Chondrocyte (in vitro differentiated cells): ENCODE measurements at regions not wholly inside any gene's neighbourhood (a gene's known extent, or its start where the extent isn't known, plus 50 kb on each side); places are given as distances from the start of the nearest gene placed in this dataset.

Experiments used
- DNase-seq: peaks from one replicate; pipeline ENCODE4 v3.0.0; 2021; ENCODE audit warnings: mixed read lengths, low spot score
- H3K27ac Mint-ChIP-seq: one replicate; pipeline ENCODE4 v1.8.0; 2021; ENCODE audit warnings: mild to moderate bottlenecking, moderate library complexity, mixed read lengths; ENCODE audit not compliant: unreplicated experiment
- H3K27me3 Mint-ChIP-seq: 2 replicates; pipeline ENCODE4 v1.8.0; 2021; ENCODE audit warnings: low read depth, mixed read lengths
- H3K36me3 Mint-ChIP-seq: 2 replicates; pipeline ENCODE4 v1.8.0; 2021; ENCODE audit warnings: low read depth, mixed read lengths
- H3K4me1 Mint-ChIP-seq: 2 replicates; pipeline ENCODE4 v1.8.0; 2021; ENCODE audit warnings: low read depth, mild to moderate bottlenecking, mixed read lengths
- H3K4me3 Mint-ChIP-seq: one replicate; pipeline ENCODE4 v1.8.0; 2021; ENCODE audit warnings: mild to moderate bottlenecking, moderate library complexity, mixed read lengths; ENCODE audit not compliant: unreplicated experiment
- H3K9me3 Mint-ChIP-seq: 2 replicates; pipeline ENCODE4 v1.8.0; 2021; ENCODE audit warnings: low read depth, mixed read lengths
- CTCF ChIP-seq: fragments of 200-600 bp; sonication (generic); IDR thresholded peaks from 2 replicates; pipeline ENCODE4 v1.5.0; 2021; ENCODE audit warnings: antibody characterized with exemption, mild to moderate bottlenecking, moderate library complexity

GRCh38 chr4:122973465-122973864 lies 51.1 kb upstream of the NUDT6 start:
- TF ChIP-seq CTCF, result no peak
- Mint-ChIP-seq H3K27ac (no peak overlapping the region), H3K9me3 (peaks cover 9% of the 10 kb centered on the region), H3K4me3 (no peak overlapping the region), H3K27me3 (no peaks in the 10 kb centered on the region), H3K4me1 (peaks cover 9% of the 10 kb centered on the region), H3K36me3 (peaks cover 9% of the 10 kb centered on the region)
- no peak for DNase-seq

- Mint-ChIP-seq H3K9me3 (peaks cover 14% of the 10 kb centered on the region), H3K27me3 (no peaks in the 10 kb centered on the region)
Observed at GRCh38 chr4:122976111-122976510, 53.7 kb upstream of the NUDT6 start.

GRCh38 chr4:122977103-122977502 lies 54.7 kb upstream of the NUDT6 start:
- Mint-ChIP-seq H3K27ac (no peak overlapping the region), H3K4me1 (no peaks in the 10 kb centered on the region), H3K36me3 (peaks cover 17% of the 10 kb centered on the region), H3K27me3 (no peaks in the 10 kb centered on the region), H3K4me3 (no peak overlapping the region), H3K9me3 (peaks cover 16% of the 10 kb centered on the region)
- no peak for TF ChIP-seq CTCF
- DNase-seq, result no peak

More at GRCh38 chr4:122976111-122976510, 53.7 kb upstream of the NUDT6 start:
- no peak for DNase-seq
- Mint-ChIP-seq H3K27ac (no peak overlapping the region), H3K4me3 (no peak overlapping the region), H3K36me3 (peaks cover 17% of the 10 kb centered on the region), H3K4me1 (no peaks in the 10 kb centered on the region)
- no peak for TF ChIP-seq CTCF

GRCh38 chr4:122978109-122978508 lies 55.7 kb upstream of the NUDT6 start:
- Mint-ChIP-seq H3K27me3 (no peaks in the 10 kb centered on the region), H3K9me3 (peaks cover 16% of the 10 kb centered on the region), H3K27ac (no peak overlapping the region), H3K4me3 (no peak overlapping the region), H3K4me1 (no peaks in the 10 kb centered on the region), H3K36me3 (peaks cover 17% of the 10 kb centered on the region)
- no peak for DNase-seq
- TF ChIP-seq CTCF, result no peak

- Mint-ChIP-seq H3K36me3 (peaks cover 18% of the 10 kb centered on the region), H3K4me1 (no peaks in the 10 kb centered on the region), H3K9me3 (peaks cover 20% of the 10 kb centered on the region), H3K4me3 (no peak overlapping the region), H3K27me3 (no peaks in the 10 kb centered on the region), H3K27ac (no peak overlapping the region)
- no peak for DNase-seq
- TF ChIP-seq CTCF, result no peak
Observed at GRCh38 chr4:122978789-122979188, 56.4 kb upstream of the NUDT6 start.
